T-helper 17 cell (primary cell): ENCODE measurements at regions not wholly inside any gene's neighbourhood (a gene's known extent, or its start where the extent isn't known, plus 50 kb on each side); places are given as distances from the start of the nearest gene placed in this dataset.
A peak's percentile ranks its signal among the peaks of the same experiment; 100 is the strongest.

Experiments used
- ATAC-seq: fragments of 150-1000 bp; cut with Tn5 transposase; 2 replicates; pipeline ENCODE4 v1.10.0; 2021; ENCODE audit warnings: mild to moderate bottlenecking, moderate library complexity
- DNase-seq, 3 donors: peaks; one replicate each; pipeline versions ENCODE4 v3.0.0 to v3.0.0-alpha.2; 2020 to 2021
- H3K9me3 ChIP-seq: one replicate; pipeline ENCODE4 v1.7.0; 2013; ENCODE audit warnings: low read length, mild to moderate bottlenecking; ENCODE audit not compliant: control insufficient read depth, poor library complexity, severe bottlenecking
- H3K27ac Mint-ChIP-seq: one replicate; pipeline ENCODE4 v1.8.0; 2022; ENCODE audit warnings: mild to moderate bottlenecking, moderate library complexity, mixed read lengths
- H3K27me3 Mint-ChIP-seq: one replicate; pipeline ENCODE4 v1.8.0; 2022; ENCODE audit warnings: mixed read lengths
- H3K36me3 Mint-ChIP-seq: one replicate; pipeline ENCODE4 v1.8.0; 2022; ENCODE audit warnings: low read depth, mixed read lengths
- H3K4me1 Mint-ChIP-seq: one replicate; pipeline ENCODE4 v1.8.0; 2022; ENCODE audit warnings: mild to moderate bottlenecking, mixed read lengths
- H3K4me3 Mint-ChIP-seq: one replicate; pipeline ENCODE4 v1.8.0; 2022; ENCODE audit warnings: mild to moderate bottlenecking, moderate library complexity, mixed read lengths

GRCh38 chr10:6348096-6348874, 145.6 kb downstream of the PFKFB3 start:
- peak overlapping the region; percentile 98 for H3K27ac Mint-ChIP-seq
- peak overlapping the region; percentile 83 for H3K4me3 Mint-ChIP-seq
- no peaks in the 10 kb centered on the region for H3K9me3 ChIP-seq
- no peaks in the 10 kb centered on the region for H3K36me3 Mint-ChIP-seq
- no peaks in the 10 kb centered on the region for H3K27me3 Mint-ChIP-seq
- H3K4me1 Mint-ChIP-seq: peaks cover 36% of the 10 kb centered on the region
- DNase-seq: peak; percentile 57 to 77 (median 61)
- ATAC-seq: peak; percentile 92

GRCh38 chr10:6349846-6350535, 147.3 kb downstream of the PFKFB3 start:
- H3K9me3 ChIP-seq: no peaks in the 10 kb centered on the region
- Mint-ChIP-seq H3K36me3 (no peaks in the 10 kb centered on the region), H3K4me3 (peak overlapping the region; percentile 25), H3K27me3 (no peaks in the 10 kb centered on the region), H3K4me1 (peaks cover 36% of the 10 kb centered on the region), H3K27ac (peak overlapping the region; percentile 98)
- DNase-seq (no peak), ATAC-seq (no peak)

- no peak for DNase-seq
- Mint-ChIP-seq H3K4me1 (peaks cover 33% of the 10 kb centered on the region), H3K27me3 (no peaks in the 10 kb centered on the region), H3K27ac (peak overlapping the region; percentile 98), H3K4me3 (no peak overlapping the region), H3K36me3 (no peaks in the 10 kb centered on the region)
- H3K9me3 ChIP-seq: peaks cover 2% of the 10 kb centered on the region
- no peak for ATAC-seq
Observed at GRCh38 chr10:6350609-6351008, 147.9 kb downstream of the PFKFB3 start.

GRCh38 chr10:6351495-6351894, 148.8 kb downstream of the PFKFB3 start:
- Mint-ChIP-seq H3K36me3 (no peaks in the 10 kb centered on the region), H3K27ac (peak overlapping the region; percentile 60), H3K4me3 (no peak overlapping the region), H3K27me3 (no peaks in the 10 kb centered on the region), H3K4me1 (peaks cover 31% of the 10 kb centered on the region)
- H3K9me3 ChIP-seq: peaks cover 2% of the 10 kb centered on the region
- no peak for ATAC-seq
- no peak for DNase-seq

- peaks cover 2% of the 10 kb centered on the region for H3K9me3 ChIP-seq
- H3K4me3 Mint-ChIP-seq: no peak overlapping the region
- no peaks in the 10 kb centered on the region for H3K36me3 Mint-ChIP-seq
- DNase-seq: no peak
- no peak overlapping the region for H3K27ac Mint-ChIP-seq
- H3K4me1 Mint-ChIP-seq: peaks cover 13% of the 10 kb centered on the region
- H3K27me3 Mint-ChIP-seq: no peaks in the 10 kb centered on the region
- no peak for ATAC-seq
Observed at GRCh38 chr10:6353526-6353925, 150.8 kb downstream of the PFKFB3 start.

GRCh38 chr10:6354168-6354772, 151.5 kb downstream of the PFKFB3 start:
- peaks cover 2% of the 10 kb centered on the region for H3K9me3 ChIP-seq
- H3K27ac Mint-ChIP-seq: no peak overlapping the region
- H3K4me3 Mint-ChIP-seq: no peak overlapping the region
- DNase-seq (no peak), ATAC-seq (no peak)
- peaks cover 11% of the 10 kb centered on the region for H3K4me1 Mint-ChIP-seq
- no peaks in the 10 kb centered on the region for H3K36me3 Mint-ChIP-seq
- no peaks in the 10 kb centered on the region for H3K27me3 Mint-ChIP-seq

- ATAC-seq (no peak), DNase-seq (no peak)
- no peak overlapping the region for H3K27ac Mint-ChIP-seq
- H3K9me3 ChIP-seq: peaks cover 2% of the 10 kb centered on the region
- H3K27me3 Mint-ChIP-seq: no peaks in the 10 kb centered on the region
- H3K36me3 Mint-ChIP-seq: no peaks in the 10 kb centered on the region
- peaks cover 3% of the 10 kb centered on the region for H3K4me1 Mint-ChIP-seq
- H3K4me3 Mint-ChIP-seq: no peak overlapping the region
Observed at GRCh38 chr10:6356280-6356793, 153.6 kb downstream of the PFKFB3 start.

GRCh38 chr10:6361869-6362268, 159.1 kb downstream of the PFKFB3 start:
- no peak overlapping the region for H3K27ac Mint-ChIP-seq
- no peak overlapping the region for H3K4me3 Mint-ChIP-seq
- DNase-seq (no peak), ATAC-seq (no peak)
- no peaks in the 10 kb centered on the region for H3K4me1 Mint-ChIP-seq
- H3K9me3 ChIP-seq: no peaks in the 10 kb centered on the region
- no peaks in the 10 kb centered on the region for H3K27me3 Mint-ChIP-seq
- H3K36me3 Mint-ChIP-seq: peaks cover 2% of the 10 kb centered on the region

GRCh38 chr10:6362879-6363278, 160.1 kb downstream of the PFKFB3 start:
- no peaks in the 10 kb centered on the region for H3K27me3 Mint-ChIP-seq
- no peak overlapping the region for H3K4me3 Mint-ChIP-seq
- H3K4me1 Mint-ChIP-seq: no peaks in the 10 kb centered on the region
- ATAC-seq (no peak), DNase-seq (no peak)
- H3K36me3 Mint-ChIP-seq: peaks cover 2% of the 10 kb centered on the region
- H3K9me3 ChIP-seq: no peaks in the 10 kb centered on the region
- H3K27ac Mint-ChIP-seq: no peak overlapping the region

GRCh38 chr10:6363511-6363910, 160.8 kb downstream of the PFKFB3 start:
- H3K27me3 Mint-ChIP-seq: no peaks in the 10 kb centered on the region
- no peak overlapping the region for H3K4me3 Mint-ChIP-seq
- H3K4me1 Mint-ChIP-seq: no peaks in the 10 kb centered on the region
- no peak for DNase-seq
- H3K36me3 Mint-ChIP-seq: peaks cover 2% of the 10 kb centered on the region
- no peak overlapping the region for H3K27ac Mint-ChIP-seq
- H3K9me3 ChIP-seq: no peaks in the 10 kb centered on the region
- ATAC-seq: no peak

- H3K27ac Mint-ChIP-seq: no peak overlapping the region
- H3K27me3 Mint-ChIP-seq: no peaks in the 10 kb centered on the region
- H3K4me3 Mint-ChIP-seq: no peak overlapping the region
- H3K36me3 Mint-ChIP-seq: peaks cover 2% of the 10 kb centered on the region
- no peaks in the 10 kb centered on the region for H3K4me1 Mint-ChIP-seq
- ATAC-seq (no peak), DNase-seq (no peak)
- no peaks in the 10 kb centered on the region for H3K9me3 ChIP-seq
Observed at GRCh38 chr10:6364283-6364682, 161.6 kb downstream of the PFKFB3 start.

- H3K27ac Mint-ChIP-seq: no peak overlapping the region
- H3K36me3 Mint-ChIP-seq: peaks cover 2% of the 10 kb centered on the region
- DNase-seq (no peak), ATAC-seq (no peak)
- H3K4me1 Mint-ChIP-seq: no peaks in the 10 kb centered on the region
- no peaks in the 10 kb centered on the region for H3K9me3 ChIP-seq
- H3K4me3 Mint-ChIP-seq: no peak overlapping the region
- no peaks in the 10 kb centered on the region for H3K27me3 Mint-ChIP-seq
Observed at GRCh38 chr10:6364893-6365292, 162.2 kb downstream of the PFKFB3 start.

- DNase-seq (no peak), ATAC-seq (no peak)
- Mint-ChIP-seq H3K27me3 (no peaks in the 10 kb centered on the region), H3K4me3 (no peak overlapping the region), H3K36me3 (peaks cover 2% of the 10 kb centered on the region), H3K27ac (no peak overlapping the region), H3K4me1 (no peaks in the 10 kb centered on the region)
- H3K9me3 ChIP-seq: no peaks in the 10 kb centered on the region
Observed at GRCh38 chr10:6365384-6365783, 162.7 kb downstream of the PFKFB3 start.
